ENCODE measurements at regions not wholly inside any gene's neighbourhood (a gene's known extent, or its start where the extent isn't known, plus 50 kb on each side); places are given as distances from the start of the nearest gene placed in this dataset.

- H3K4me1 Mint-ChIP-seq: peaks cover 4% of the 10 kb centered on the region
- no peak for DNase-seq
- H3K36me3 Mint-ChIP-seq: no peaks in the 10 kb centered on the region
- no peak overlapping the region for H3K4me2 ChIP-seq (replicated peaks; ENCODE audit: extremely low read depth, low read length, poor library complexity, severe bottlenecking)
- TF ChIP-seq, protein P1, sequence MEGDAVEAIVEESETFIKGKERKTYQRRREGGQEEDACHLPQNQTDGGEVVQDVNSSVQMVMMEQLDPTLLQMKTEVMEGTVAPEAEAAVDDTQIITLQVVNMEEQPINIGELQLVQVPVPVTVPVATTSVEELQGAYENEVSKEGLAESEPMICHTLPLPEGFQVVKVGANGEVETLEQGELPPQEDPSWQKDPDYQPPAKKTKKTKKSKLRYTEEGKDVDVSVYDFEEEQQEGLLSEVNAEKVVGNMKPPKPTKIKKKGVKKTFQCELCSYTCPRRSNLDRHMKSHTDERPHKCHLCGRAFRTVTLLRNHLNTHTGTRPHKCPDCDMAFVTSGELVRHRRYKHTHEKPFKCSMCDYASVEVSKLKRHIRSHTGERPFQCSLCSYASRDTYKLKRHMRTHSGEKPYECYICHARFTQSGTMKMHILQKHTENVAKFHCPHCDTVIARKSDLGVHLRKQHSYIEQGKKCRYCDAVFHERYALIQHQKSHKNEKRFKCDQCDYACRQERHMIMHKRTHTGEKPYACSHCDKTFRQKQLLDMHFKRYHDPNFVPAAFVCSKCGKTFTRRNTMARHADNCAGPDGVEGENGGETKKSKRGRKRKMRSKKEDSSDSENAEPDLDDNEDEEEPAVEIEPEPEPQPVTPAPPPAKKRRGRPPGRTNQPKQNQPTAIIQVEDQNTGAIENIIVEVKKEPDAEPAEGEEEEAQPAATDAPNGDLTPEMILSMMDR (IDR thresholded peaks at IDR 0.05): no peak
- WGBS (ENCODE audit: insufficient coverage): 86% methylated on average over 4 of the region's 5 CpGs
- no peak overlapping the region for H3K27ac Mint-ChIP-seq
- H4K20me1 ChIP-seq (ENCODE audit: insufficient read depth, low read length): no peaks in the 10 kb centered on the region
- no peak overlapping the region for H3K27ac ChIP-seq (ENCODE audit: low read depth in 1 of 2, low read length in 2 of 2)
- no peaks in the 10 kb centered on the region for H3K79me2 ChIP-seq (ENCODE audit: insufficient read depth, low read length)
- no peak overlapping the region for H2AFZ ChIP-seq (ENCODE audit: insufficient read depth, low read depth, low read length, poor library complexity, severe bottlenecking)
- H3K9me3 ChIP-seq (replicated peaks in 1 of 2; ENCODE audit: control insufficient read depth in 1 of 2, insufficient read depth in 1 of 2, low read length in 2 of 2): peaks cover 0 to 3% of the 10 kb centered on the region in 2 donors
- no peaks in the 10 kb centered on the region for H3K27me3 ChIP-seq (ENCODE audit: control insufficient read depth in 2 of 2, insufficient read depth in 2 of 2, low read length in 2 of 2)
- intact Hi-C loops (cut with micrococcal nuclease): no loop called here
- H3K4me3 ChIP-seq (replicated peaks in 1 of 3; ENCODE audit: low read depth in 2 of 3, low read length in 3 of 3): no peak overlapping the region
- no peaks in the 10 kb centered on the region for H3K36me3 ChIP-seq (replicated peaks in 1 of 2; ENCODE audit: control insufficient read depth in 1 of 2, insufficient read depth in 2 of 2, low read length in 2 of 2)
- H3K4me3 Mint-ChIP-seq: no peak overlapping the region
- H3K9ac ChIP-seq (ENCODE audit: insufficient read depth, low read length, poor library complexity, severe bottlenecking): no peak overlapping the region
- peaks cover 0 to 12% (median 5%) of the 10 kb centered on the region in 7 donors for H3K9me3 Mint-ChIP-seq
- H3K27me3 Mint-ChIP-seq (ENCODE audit: low read depth in 3 of 3): peaks cover 3 to 6% (median 5%) of the 10 kb centered on the region in 3 donors
- no peaks in the 10 kb centered on the region for H3K4me1 ChIP-seq (ENCODE audit: control insufficient read depth in 1 of 2, insufficient read depth in 2 of 2, low read length in 2 of 2)
These were observed 345.3 kb downstream of the NUAK1 start for GRCh38 chr12:105793421-105793820.

- H2AFZ ChIP-seq (ENCODE audit: insufficient read depth, low read depth, low read length, poor library complexity, severe bottlenecking): no peak overlapping the region
- Mint-ChIP-seq H3K4me3 (no peak overlapping the region), H3K4me1 (peaks cover 1% of the 10 kb centered on the region), H3K27me3 (ENCODE audit: low read depth in 3 of 3) (peaks cover 0 to 6% (median 3%) of the 10 kb centered on the region in 3 donors), H3K36me3 (no peaks in the 10 kb centered on the region), H3K27ac (no peak overlapping the region), H3K9me3 (peaks cover 2 to 8% (median 6%) of the 10 kb centered on the region in 7 donors)
- H3K4me1 ChIP-seq (ENCODE audit: control insufficient read depth in 1 of 2, insufficient read depth in 2 of 2, low read length in 2 of 2): no peaks in the 10 kb centered on the region
- H3K27me3 ChIP-seq (ENCODE audit: control insufficient read depth in 2 of 2, insufficient read depth in 2 of 2, low read length in 2 of 2): no peaks in the 10 kb centered on the region
- no peak for DNase-seq
- no peaks in the 10 kb centered on the region for H3K36me3 ChIP-seq (replicated peaks in 1 of 2; ENCODE audit: control insufficient read depth in 1 of 2, insufficient read depth in 2 of 2, low read length in 2 of 2)
- no peak overlapping the region for H3K9ac ChIP-seq (ENCODE audit: insufficient read depth, low read length, poor library complexity, severe bottlenecking)
- H3K27ac ChIP-seq (ENCODE audit: low read depth in 1 of 2, low read length in 2 of 2): no peak overlapping the region
- intact Hi-C loops (cut with micrococcal nuclease): no loop called here
- no peak overlapping the region for H3K4me3 ChIP-seq (replicated peaks in 1 of 3; ENCODE audit: low read depth in 2 of 3, low read length in 3 of 3)
- no peaks in the 10 kb centered on the region for H3K9me3 ChIP-seq (replicated peaks in 1 of 2; ENCODE audit: control insufficient read depth in 1 of 2, insufficient read depth in 1 of 2, low read length in 2 of 2)
- H3K79me2 ChIP-seq (ENCODE audit: insufficient read depth, low read length): no peaks in the 10 kb centered on the region
- no peaks in the 10 kb centered on the region for H4K20me1 ChIP-seq (ENCODE audit: insufficient read depth, low read length)
- WGBS (ENCODE audit: insufficient coverage): no CpG with 5 or more reads among the region's 2 CpGs
- TF ChIP-seq, protein P1 (IDR thresholded peaks at IDR 0.05): no peak
- H3K4me2 ChIP-seq (replicated peaks; ENCODE audit: extremely low read depth, low read length, poor library complexity, severe bottlenecking): no peak overlapping the region
These were observed 340.4 kb downstream of the NUAK1 start for GRCh38 chr12:105798256-105798845.
